ENCODE measurements at regions not wholly inside any gene's neighbourhood (a gene's known extent, or its start where the extent isn't known, plus 50 kb on each side); places are given as distances from the start of the nearest gene placed in this dataset.
"Not testable (repeated sequence)": the region's sequence is repeated elsewhere in the genome, so short reads cannot be mapped to it uniquely, and the experiment has no call there.

GRCh38 chr6:101146389-101146788 is 247.1 kb upstream of the GRIK2 start:
- no peaks in the 10 kb centered on the region for H3K79me2 ChIP-seq (ENCODE audit: insufficient read depth, low read length)
- H3K4me1 ChIP-seq (ENCODE audit: insufficient read depth, low read length): no peaks in the 10 kb centered on the region
- Mint-ChIP-seq H3K4me3 (ENCODE audit: unreplicated experiment) (no peak overlapping the region), H3K27me3 (ENCODE audit: low read depth, unreplicated experiment) (no peaks in the 10 kb centered on the region), H3K27ac (ENCODE audit: unreplicated experiment) (no peak overlapping the region), H3K9me3 (ENCODE audit: unreplicated experiment) (peaks cover 2% of the 10 kb centered on the region), H3K36me3 (ENCODE audit: low read depth, unreplicated experiment) (no peaks in the 10 kb centered on the region), H3K4me1 (ENCODE audit: low read depth, unreplicated experiment) (peaks cover 7% of the 10 kb centered on the region)
- H3K36me3 ChIP-seq (ENCODE audit: insufficient read depth, low read length): no peaks in the 10 kb centered on the region
- H2AFZ ChIP-seq (ENCODE audit: low read depth, low read length): no peak overlapping the region
- peak; percentile 62 for DNase-seq (ENCODE audit: low read depth)
- no peaks in the 10 kb centered on the region for H3K27me3 ChIP-seq (ENCODE audit: insufficient read depth, low read length)
- no peak overlapping the region for H3K9ac ChIP-seq (ENCODE audit: low read length)
- H3K9me3 ChIP-seq (ENCODE audit: insufficient read depth, low read depth, low read length): no peaks in the 10 kb centered on the region
- H4K20me1 ChIP-seq (ENCODE audit: insufficient read depth, low read length): no peaks in the 10 kb centered on the region
- H3K27ac ChIP-seq (ENCODE audit: low read depth, low read length): no peak overlapping the region
- FAIRE-seq: no peak
- no peak for TF ChIP-seq EZH2 (IDR thresholded peaks at IDR 0.05; ENCODE audit: insufficient read depth, low read length)
- TF ChIP-seq, protein P1, sequence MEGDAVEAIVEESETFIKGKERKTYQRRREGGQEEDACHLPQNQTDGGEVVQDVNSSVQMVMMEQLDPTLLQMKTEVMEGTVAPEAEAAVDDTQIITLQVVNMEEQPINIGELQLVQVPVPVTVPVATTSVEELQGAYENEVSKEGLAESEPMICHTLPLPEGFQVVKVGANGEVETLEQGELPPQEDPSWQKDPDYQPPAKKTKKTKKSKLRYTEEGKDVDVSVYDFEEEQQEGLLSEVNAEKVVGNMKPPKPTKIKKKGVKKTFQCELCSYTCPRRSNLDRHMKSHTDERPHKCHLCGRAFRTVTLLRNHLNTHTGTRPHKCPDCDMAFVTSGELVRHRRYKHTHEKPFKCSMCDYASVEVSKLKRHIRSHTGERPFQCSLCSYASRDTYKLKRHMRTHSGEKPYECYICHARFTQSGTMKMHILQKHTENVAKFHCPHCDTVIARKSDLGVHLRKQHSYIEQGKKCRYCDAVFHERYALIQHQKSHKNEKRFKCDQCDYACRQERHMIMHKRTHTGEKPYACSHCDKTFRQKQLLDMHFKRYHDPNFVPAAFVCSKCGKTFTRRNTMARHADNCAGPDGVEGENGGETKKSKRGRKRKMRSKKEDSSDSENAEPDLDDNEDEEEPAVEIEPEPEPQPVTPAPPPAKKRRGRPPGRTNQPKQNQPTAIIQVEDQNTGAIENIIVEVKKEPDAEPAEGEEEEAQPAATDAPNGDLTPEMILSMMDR (IDR thresholded peaks at IDR 0.05; ENCODE audit: insufficient read depth, low read depth, low read length): no peak
- H3K4me3 ChIP-seq (ENCODE audit: insufficient read depth, low read depth, low read length): no peak overlapping the region
- no peak overlapping the region for H3K4me2 ChIP-seq (ENCODE audit: low read length)

DNA sequence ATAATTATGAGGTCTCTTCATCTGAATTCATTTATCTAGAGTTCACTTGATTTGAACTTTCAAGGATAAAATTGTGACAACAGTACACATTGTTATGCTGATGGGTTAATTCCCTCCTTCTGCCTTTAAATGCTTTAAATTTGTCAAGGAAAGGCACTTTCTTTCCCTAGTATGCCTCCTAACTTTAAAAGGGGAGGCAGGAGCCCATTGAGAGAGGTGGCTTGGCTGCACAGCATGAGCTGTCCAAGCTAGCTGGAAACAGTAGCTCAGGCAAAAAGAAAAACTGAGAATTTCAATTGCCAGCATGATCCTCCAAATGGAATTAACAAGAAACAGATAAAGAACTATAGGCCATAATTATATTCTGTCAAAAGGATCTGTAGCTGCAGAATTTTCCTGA is 243.3 kb upstream of the GRIK2 start:
- Histone ChIP-seq H3K36me3 (ENCODE audit: insufficient read depth, low read length) (no peaks in the 10 kb centered on the region), H3K4me1 (ENCODE audit: insufficient read depth, low read length) (no peaks in the 10 kb centered on the region), H2AFZ (ENCODE audit: low read depth, low read length) (no peak overlapping the region), H3K27ac (ENCODE audit: low read depth, low read length) (no peak overlapping the region), H3K79me2 (ENCODE audit: insufficient read depth, low read length) (no peaks in the 10 kb centered on the region), H3K9me3 (ENCODE audit: insufficient read depth, low read depth, low read length) (no peaks in the 10 kb centered on the region), H3K9ac (ENCODE audit: low read length) (no peak overlapping the region), H3K4me2 (ENCODE audit: low read length) (no peak overlapping the region), H3K4me3 (ENCODE audit: insufficient read depth, low read depth, low read length) (no peak overlapping the region), H3K27me3 (ENCODE audit: insufficient read depth, low read length) (no peaks in the 10 kb centered on the region), H4K20me1 (ENCODE audit: insufficient read depth, low read length) (no peaks in the 10 kb centered on the region)
- Mint-ChIP-seq H3K4me1 (ENCODE audit: low read depth, unreplicated experiment) (peaks cover 7% of the 10 kb centered on the region), H3K27me3 (ENCODE audit: low read depth, unreplicated experiment) (no peaks in the 10 kb centered on the region), H3K4me3 (ENCODE audit: unreplicated experiment) (no peak overlapping the region), H3K9me3 (ENCODE audit: unreplicated experiment) (peaks cover under 1% of the 10 kb centered on the region), H3K27ac (ENCODE audit: unreplicated experiment) (no peak overlapping the region), H3K36me3 (ENCODE audit: low read depth, unreplicated experiment) (no peaks in the 10 kb centered on the region)
- TF ChIP-seq, protein P1 (IDR thresholded peaks at IDR 0.05; ENCODE audit: insufficient read depth, low read depth, low read length): no peak
- no peak for TF ChIP-seq EZH2 (IDR thresholded peaks at IDR 0.05; ENCODE audit: insufficient read depth, low read length)
- FAIRE-seq (no peak), DNase-seq (ENCODE audit: low read depth) (no peak)

DNA sequence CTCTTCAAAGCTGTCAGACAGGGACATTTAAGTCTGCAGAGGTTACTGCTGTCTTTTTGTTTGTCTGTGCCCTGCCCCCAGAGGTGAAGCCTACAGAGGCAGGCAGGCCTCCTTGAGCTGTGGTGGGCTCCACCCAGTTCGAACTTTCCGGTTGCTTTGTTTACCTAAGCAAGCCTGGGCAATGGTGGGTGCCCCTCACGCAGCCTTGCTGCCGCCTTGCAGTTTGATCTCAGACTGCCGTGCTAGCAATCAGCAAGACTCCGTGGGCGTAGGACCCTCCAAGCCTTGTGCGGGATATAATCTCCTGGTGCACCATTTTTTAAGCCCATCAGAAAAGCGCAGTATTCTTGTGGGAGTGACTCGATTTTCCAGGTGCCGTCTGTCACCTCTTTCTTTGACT is 235.9 kb upstream of the GRIK2 start:
- H3K4me2 ChIP-seq (ENCODE audit: low read length); H4K20me1 ChIP-seq (ENCODE audit: insufficient read depth, low read length); FAIRE-seq; H3K4me3 ChIP-seq (ENCODE audit: insufficient read depth, low read depth, low read length); H3K36me3 ChIP-seq (ENCODE audit: insufficient read depth, low read length); H3K79me2 ChIP-seq (ENCODE audit: insufficient read depth, low read length); H3K9ac ChIP-seq (ENCODE audit: low read length); H3K27ac ChIP-seq (ENCODE audit: low read depth, low read length); H3K4me1 ChIP-seq (ENCODE audit: insufficient read depth, low read length); H3K27me3 Mint-ChIP-seq (ENCODE audit: low read depth, unreplicated experiment); H2AFZ ChIP-seq (ENCODE audit: low read depth, low read length); H3K9me3 ChIP-seq (ENCODE audit: insufficient read depth, low read depth, low read length); H3K4me3 Mint-ChIP-seq (ENCODE audit: unreplicated experiment); H3K27ac Mint-ChIP-seq (ENCODE audit: unreplicated experiment); DNase-seq (ENCODE audit: low read depth); H3K36me3 Mint-ChIP-seq (ENCODE audit: low read depth, unreplicated experiment); H3K4me1 Mint-ChIP-seq (ENCODE audit: low read depth, unreplicated experiment); H3K9me3 Mint-ChIP-seq (ENCODE audit: unreplicated experiment); H3K27me3 ChIP-seq (ENCODE audit: insufficient read depth, low read length): not testable (repeated sequence)
